CD8-positive, alpha-beta memory T cell (primary cell): ENCODE measurements at regions not wholly inside any gene's neighbourhood (a gene's known extent, or its start where the extent isn't known, plus 50 kb on each side); places are given as distances from the start of the nearest gene placed in this dataset.

Experiments used
- CTCF ChIA-PET: fragments of 350-600 bp; sonication (Branson Sonifier 250); formaldehyde crosslinking; loops from one replicate; lab custom pipeline; 2021; ENCODE audit warnings: antibody characterized with exemption; lab: Charles Lee
- POLR2A ChIA-PET: fragments of 350-600 bp; sonication (Branson Sonifier 250); formaldehyde crosslinking; loops from one replicate; lab custom pipeline; 2021; ENCODE audit warnings: antibody characterized with exemption; lab: Charles Lee
- DNase-seq, 5 donors: peaks; one replicate each; pipeline versions ENCODE4 v3.0.0 to v3.0.0-alpha.2; 2020 to 2022; ENCODE audit warnings: mixed read lengths in 1 of 5
- H3K27ac ChIP-seq: one replicate; pipeline ENCODE4 v1.7.0; 2013; ENCODE audit warnings: low read depth, mild to moderate bottlenecking, low read length, moderate library complexity
- H3K27me3 ChIP-seq: 2 replicates; pipeline ENCODE4 v1.7.0; 2013; ENCODE audit warnings: low read length, mild to moderate bottlenecking; ENCODE audit not compliant: insufficient read depth, poor library complexity, severe bottlenecking
- H3K36me3 ChIP-seq: 2 replicates; pipeline ENCODE4 v1.7.0; 2013; ENCODE audit warnings: mild to moderate bottlenecking, low read length, moderate library complexity; ENCODE audit not compliant: insufficient read depth
- H3K4me1 ChIP-seq: 2 replicates; pipeline ENCODE4 v1.7.0; 2013; ENCODE audit warnings: mild to moderate bottlenecking, low read length, moderate library complexity; ENCODE audit not compliant: insufficient read depth
- H3K4me3 ChIP-seq: 2 replicates; pipeline ENCODE4 v1.7.0; 2013; ENCODE audit warnings: mild to moderate bottlenecking, low read length
- H3K9me3 ChIP-seq: 2 replicates; pipeline ENCODE4 v1.7.0; 2013; ENCODE audit warnings: mild to moderate bottlenecking, low read length
- H3K27ac Mint-ChIP-seq, 8 donors: one replicate each; pipeline ENCODE4 v1.8.0; 2020 to 2021; ENCODE audit warnings: mixed read lengths in 8 of 8, mild to moderate bottlenecking in 6 of 8, inconsistent platforms in 3 of 8, moderate library complexity in 3 of 8
- H3K27me3 Mint-ChIP-seq, 2 donors: one replicate each; pipeline ENCODE4 v1.8.0; 2020 to 2021; ENCODE audit warnings: mixed read lengths in 2 of 2, mild to moderate bottlenecking in 1 of 2, moderate library complexity in 1 of 2
- H3K36me3 Mint-ChIP-seq, 3 donors: one replicate each; pipeline ENCODE4 v1.8.0; 2020 to 2021; ENCODE audit warnings: mixed read lengths in 3 of 3, inconsistent platforms in 1 of 3, mild to moderate bottlenecking in 1 of 3
- H3K4me1 Mint-ChIP-seq, 3 donors: one replicate each; pipeline ENCODE4 v1.8.0; 2020 to 2021; ENCODE audit warnings: mixed read lengths in 3 of 3, inconsistent platforms in 1 of 3, mild to moderate bottlenecking in 1 of 3
- H3K4me3 Mint-ChIP-seq, 7 donors: one replicate each; pipeline ENCODE4 v1.8.0; 2020 to 2021; ENCODE audit warnings: mixed read lengths in 7 of 7, mild to moderate bottlenecking in 6 of 7, moderate library complexity in 4 of 7, inconsistent platforms in 2 of 7
- H3K9me3 Mint-ChIP-seq, 5 donors: one replicate each; pipeline ENCODE4 v1.8.0; 2020 to 2022; ENCODE audit warnings: mixed read lengths in 5 of 5, mild to moderate bottlenecking in 3 of 5, moderate library complexity in 2 of 5, inconsistent platforms in 1 of 5

DNA sequence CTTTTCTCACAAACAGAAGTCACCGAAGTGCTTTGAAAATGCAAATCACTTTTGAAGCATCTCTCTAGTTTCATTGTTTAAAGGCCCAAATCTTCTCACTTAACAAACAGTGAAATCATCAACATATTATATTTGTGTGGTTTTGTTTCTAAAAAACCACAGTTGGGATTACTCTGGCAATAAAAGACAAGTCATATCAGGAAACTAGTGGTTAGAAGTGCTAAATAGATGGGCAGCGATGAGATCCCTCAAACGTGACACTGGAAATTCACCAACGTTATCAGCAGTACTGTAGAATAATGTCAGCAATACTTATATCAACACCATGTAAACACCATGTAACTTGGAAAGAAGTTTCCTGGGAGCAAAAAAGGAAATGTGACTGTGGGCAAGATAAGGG lies 893.5 kb downstream of the SUCLG1 start:
- H3K9me3 Mint-ChIP-seq = peaks cover 0 to 19% (median 0%) of the 10 kb centered on the region in 5 donors
- H3K4me3 Mint-ChIP-seq = no peak overlapping the region
- ChIA-PET CTCF (no interaction called here), POLR2A (no interaction called here)
- H3K27me3 ChIP-seq = no peaks in the 10 kb centered on the region
- H3K4me1 Mint-ChIP-seq = no peaks in the 10 kb centered on the region
- no peak overlapping the region for H3K4me3 ChIP-seq
- H3K36me3 ChIP-seq = no peaks in the 10 kb centered on the region
- no peak for DNase-seq
- no peaks in the 10 kb centered on the region for H3K36me3 Mint-ChIP-seq
- H3K27ac ChIP-seq = no peak overlapping the region
- H3K4me1 ChIP-seq = no peaks in the 10 kb centered on the region
- no peak overlapping the region for H3K27ac Mint-ChIP-seq
- no peaks in the 10 kb centered on the region for H3K9me3 ChIP-seq
- no peaks in the 10 kb centered on the region for H3K27me3 Mint-ChIP-seq

DNA sequence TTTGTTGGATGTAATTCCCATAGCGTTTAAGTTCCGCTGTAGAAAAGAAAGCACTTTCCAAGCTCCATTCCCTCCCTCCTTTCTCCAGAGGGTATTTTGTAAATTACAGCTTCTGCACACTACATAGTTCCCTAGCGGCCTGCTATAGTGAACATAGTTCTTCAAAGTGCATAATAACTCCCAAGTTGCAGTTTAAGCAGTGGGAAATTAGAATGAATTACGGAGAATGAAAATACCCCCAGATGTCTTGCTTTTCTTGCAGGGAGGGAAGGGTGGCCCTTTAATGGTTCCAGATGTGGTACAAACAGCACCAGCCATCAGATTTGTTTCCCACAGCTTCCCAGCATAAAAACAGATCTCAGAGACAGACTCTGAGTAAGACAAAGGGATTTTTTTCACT lies 893.9 kb downstream of the SUCLG1 start:
- ChIA-PET POLR2A (no interaction called here), CTCF (no interaction called here)

DNA sequence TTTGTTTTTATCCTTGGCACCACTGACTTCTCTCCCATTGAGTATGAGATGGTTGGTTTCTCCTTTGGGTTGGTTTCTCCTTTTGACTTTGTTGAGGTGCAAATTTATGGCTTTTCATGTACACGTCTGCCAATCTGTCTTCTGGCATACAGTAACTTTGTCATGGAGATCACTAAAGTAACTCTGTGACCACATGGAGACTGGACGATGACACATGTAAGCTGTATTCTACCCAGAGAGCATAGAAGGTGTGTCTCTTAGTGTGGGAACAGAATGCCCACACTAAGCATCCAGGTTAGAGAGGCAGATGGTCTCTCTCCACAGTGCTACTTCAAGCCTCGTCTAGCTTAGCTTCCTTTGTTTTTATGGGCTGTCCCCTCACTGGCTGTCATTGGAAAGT lies 897.5 kb downstream of the SUCLG1 start:
- Histone ChIP-seq H3K36me3 (no peaks in the 10 kb centered on the region), H3K27me3 (no peaks in the 10 kb centered on the region), H3K9me3 (no peaks in the 10 kb centered on the region), H3K4me1 (no peaks in the 10 kb centered on the region), H3K4me3 (no peak overlapping the region), H3K27ac (no peak overlapping the region)
- CTCF ChIA-PET = no interaction called here
- no peak for DNase-seq
- POLR2A ChIA-PET = no interaction called here
- H3K4me3 Mint-ChIP-seq = no peak overlapping the region
- no peaks in the 10 kb centered on the region for H3K4me1 Mint-ChIP-seq
- no peak overlapping the region for H3K27ac Mint-ChIP-seq
- H3K36me3 Mint-ChIP-seq = no peaks in the 10 kb centered on the region
- H3K27me3 Mint-ChIP-seq = no peaks in the 10 kb centered on the region
- peaks cover 0 to 6% (median 4%) of the 10 kb centered on the region in 5 donors for H3K9me3 Mint-ChIP-seq

More for the DNA sequence above, 893.9 kb downstream of the SUCLG1 start:
- no peak overlapping the region for H3K4me3 Mint-ChIP-seq
- Histone ChIP-seq H3K27me3 (no peaks in the 10 kb centered on the region), H3K9me3 (no peaks in the 10 kb centered on the region), H3K4me1 (no peaks in the 10 kb centered on the region), H3K27ac (no peak overlapping the region), H3K4me3 (no peak overlapping the region), H3K36me3 (no peaks in the 10 kb centered on the region)
- no peak for DNase-seq
- no peak overlapping the region for H3K27ac Mint-ChIP-seq
- no peaks in the 10 kb centered on the region for H3K27me3 Mint-ChIP-seq
- no peaks in the 10 kb centered on the region for H3K4me1 Mint-ChIP-seq
- H3K9me3 Mint-ChIP-seq = peaks cover 0 to 15% (median 0%) of the 10 kb centered on the region in 5 donors
- no peaks in the 10 kb centered on the region for H3K36me3 Mint-ChIP-seq

DNA sequence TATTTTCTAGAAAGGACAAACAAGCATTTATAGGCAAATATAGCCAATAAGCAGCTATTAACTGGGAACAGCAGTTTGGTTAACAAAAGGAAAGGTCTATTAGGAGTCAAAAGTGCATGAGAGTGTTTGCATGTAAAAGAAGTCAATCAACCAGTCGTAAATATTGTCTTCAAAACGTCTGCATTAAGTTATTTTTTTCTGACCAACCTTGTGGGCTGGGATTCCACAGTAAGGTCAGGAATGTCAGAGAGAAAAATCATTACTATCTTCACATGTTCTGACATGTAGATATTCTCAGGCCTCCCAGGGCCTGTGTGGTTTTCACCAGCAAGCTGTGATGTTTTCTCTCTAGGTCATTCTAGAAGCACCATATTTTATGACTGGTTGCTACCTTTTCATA lies 922.5 kb downstream of the SUCLG1 start:
- no peak overlapping the region for H3K4me3 Mint-ChIP-seq
- no peaks in the 10 kb centered on the region for H3K36me3 Mint-ChIP-seq
- no peak overlapping the region for H3K27ac Mint-ChIP-seq
- H3K36me3 ChIP-seq = no peaks in the 10 kb centered on the region
- peaks cover 0 to 15% (median 5%) of the 10 kb centered on the region in 5 donors for H3K9me3 Mint-ChIP-seq
- ChIA-PET CTCF (no interaction called here), POLR2A (no interaction called here)
- no peak for DNase-seq
- no peak overlapping the region for H3K4me3 ChIP-seq
- no peaks in the 10 kb centered on the region for H3K9me3 ChIP-seq
- no peaks in the 10 kb centered on the region for H3K27me3 ChIP-seq
- no peaks in the 10 kb centered on the region for H3K4me1 ChIP-seq
- H3K27me3 Mint-ChIP-seq = no peaks in the 10 kb centered on the region
- no peak overlapping the region for H3K27ac ChIP-seq
- no peaks in the 10 kb centered on the region for H3K4me1 Mint-ChIP-seq

DNA sequence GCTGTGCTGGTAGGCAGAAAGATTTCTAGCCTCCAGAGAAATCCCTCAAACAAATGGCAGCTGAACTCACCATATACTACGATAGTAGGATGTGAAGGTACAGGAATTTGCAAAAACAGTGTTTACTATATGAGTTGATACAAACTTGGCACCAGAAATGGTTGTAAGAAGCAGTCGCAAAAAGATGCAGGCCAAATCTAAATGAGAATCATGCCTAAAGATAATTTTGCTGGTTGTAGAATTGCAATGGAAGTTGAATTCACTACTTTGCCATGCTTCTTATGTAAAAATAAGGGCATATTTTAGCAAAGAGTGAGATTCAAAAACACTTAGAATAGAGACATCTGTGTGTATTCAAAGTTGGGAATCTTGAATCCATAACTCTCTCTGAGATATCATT lies 924.7 kb downstream of the SUCLG1 start:
- POLR2A ChIA-PET = no interaction called here

DNA sequence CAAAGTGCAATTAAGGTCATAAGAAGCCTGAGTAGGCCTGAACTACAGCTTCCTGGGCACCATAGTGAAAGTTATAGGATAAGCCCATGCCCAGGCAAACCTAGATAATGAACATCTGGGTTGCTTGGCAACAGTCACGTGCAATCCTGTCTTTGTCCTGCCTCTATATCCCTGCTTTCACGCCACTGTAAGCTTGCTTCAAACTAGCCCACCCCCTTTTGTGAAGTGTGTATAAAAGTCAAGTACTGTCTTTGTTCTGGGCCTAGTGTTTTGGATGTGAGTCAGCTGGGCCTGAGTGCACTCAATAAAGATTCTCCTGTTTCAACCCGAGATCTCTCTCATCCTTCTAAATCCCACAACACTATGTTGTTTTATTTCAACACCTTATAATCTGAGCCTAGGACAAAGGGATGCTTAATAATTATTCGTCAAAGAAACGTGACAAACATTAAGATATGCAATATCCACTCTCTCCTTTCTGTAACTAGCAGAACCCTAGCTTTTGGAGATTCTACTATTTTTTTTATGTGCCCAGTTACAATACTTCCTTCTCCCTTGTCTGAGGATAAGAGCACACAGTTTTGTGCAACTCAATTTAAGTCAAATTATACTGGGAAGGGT lies 927.8 kb downstream of the SUCLG1 start:
- H3K4me3 ChIP-seq = no peak overlapping the region
- no peaks in the 10 kb centered on the region for H3K36me3 ChIP-seq
- Mint-ChIP-seq H3K9me3 (peaks cover 0 to 22% (median 2%) of the 10 kb centered on the region in 5 donors), H3K27ac (no peak overlapping the region), H3K4me3 (no peak overlapping the region), H3K4me1 (no peaks in the 10 kb centered on the region), H3K27me3 (no peaks in the 10 kb centered on the region), H3K36me3 (no peaks in the 10 kb centered on the region)
- ChIA-PET POLR2A (no interaction called here), CTCF (no interaction called here)
- H3K4me1 ChIP-seq = no peaks in the 10 kb centered on the region
- DNase-seq = no peak
- no peak overlapping the region for H3K27ac ChIP-seq
- H3K9me3 ChIP-seq = no peaks in the 10 kb centered on the region
- H3K27me3 ChIP-seq = no peaks in the 10 kb centered on the region

More for the DNA sequence above, 924.7 kb downstream of the SUCLG1 start:
- DNase-seq = no peak
- no peak overlapping the region for H3K4me3 ChIP-seq
- no peaks in the 10 kb centered on the region for H3K27me3 Mint-ChIP-seq
- no peaks in the 10 kb centered on the region for H3K36me3 ChIP-seq
- H3K4me1 Mint-ChIP-seq = no peaks in the 10 kb centered on the region
- CTCF ChIA-PET = no interaction called here
- H3K9me3 ChIP-seq = no peaks in the 10 kb centered on the region
- H3K27me3 ChIP-seq = no peaks in the 10 kb centered on the region
- no peak overlapping the region for H3K4me3 Mint-ChIP-seq
- no peaks in the 10 kb centered on the region for H3K36me3 Mint-ChIP-seq
- no peaks in the 10 kb centered on the region for H3K4me1 ChIP-seq
- H3K27ac ChIP-seq = no peak overlapping the region
- H3K27ac Mint-ChIP-seq = no peak overlapping the region
- H3K9me3 Mint-ChIP-seq = peaks cover 0 to 19% (median 5%) of the 10 kb centered on the region in 5 donors

DNA sequence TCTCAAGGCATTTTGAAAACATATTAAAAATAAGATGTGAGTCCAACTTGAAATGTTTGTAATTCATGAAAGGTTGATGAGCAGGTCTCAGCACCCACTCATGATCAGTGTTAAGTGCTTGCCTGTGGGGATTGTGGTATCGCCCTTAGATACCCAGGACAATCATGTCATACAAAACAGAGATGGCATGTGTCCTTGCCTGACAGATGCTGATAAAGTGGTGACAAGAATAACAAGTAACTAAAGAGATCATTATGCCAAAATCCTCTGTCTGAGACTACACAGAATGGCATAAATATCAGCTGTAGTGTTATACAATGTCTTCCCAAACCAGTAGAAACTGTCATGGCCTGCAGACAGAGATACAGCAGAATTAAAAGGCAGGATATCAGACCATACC lies 930.3 kb downstream of the SUCLG1 start:
- Mint-ChIP-seq H3K27ac (no peak overlapping the region), H3K9me3 (peaks cover 0 to 22% (median 2%) of the 10 kb centered on the region in 5 donors), H3K36me3 (no peaks in the 10 kb centered on the region), H3K27me3 (no peaks in the 10 kb centered on the region), H3K4me3 (no peak overlapping the region), H3K4me1 (no peaks in the 10 kb centered on the region)
- CTCF ChIA-PET = no interaction called here
- no peaks in the 10 kb centered on the region for H3K9me3 ChIP-seq
- no peak overlapping the region for H3K27ac ChIP-seq
- no peaks in the 10 kb centered on the region for H3K27me3 ChIP-seq
- POLR2A ChIA-PET = no interaction called here
- H3K4me1 ChIP-seq = no peaks in the 10 kb centered on the region
- no peak overlapping the region for H3K4me3 ChIP-seq
- H3K36me3 ChIP-seq = no peaks in the 10 kb centered on the region
- no peak for DNase-seq

DNA sequence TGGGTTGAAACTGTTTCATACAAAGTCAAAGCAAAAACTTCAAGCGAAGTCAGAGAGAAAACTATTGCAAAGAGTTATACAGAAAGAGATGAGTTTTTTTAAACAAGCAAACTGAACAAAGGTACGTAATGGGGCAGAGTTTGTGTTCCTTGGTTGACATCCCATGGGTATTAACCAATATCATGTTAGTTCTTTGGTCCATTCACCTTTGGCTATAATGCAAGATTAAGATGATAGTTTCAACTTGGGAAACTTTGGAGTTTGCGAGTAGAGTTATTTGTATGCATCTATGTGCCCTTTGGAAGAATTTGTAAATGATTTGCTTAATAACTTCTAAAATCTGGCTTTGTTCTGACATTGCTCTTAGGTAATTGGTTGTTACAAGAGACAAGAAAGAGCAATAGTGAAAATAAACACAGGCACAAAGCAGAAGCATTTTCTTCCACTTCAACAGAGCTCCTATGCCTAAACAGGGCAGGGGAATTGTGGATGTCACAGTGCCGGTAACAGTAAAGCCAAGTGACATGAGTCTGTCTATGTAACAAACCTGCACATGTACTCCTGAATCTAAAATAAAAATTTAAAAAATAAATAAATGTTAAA lies 936.1 kb downstream of the SUCLG1 start:
- no peaks in the 10 kb centered on the region for H3K9me3 ChIP-seq
- H3K27ac ChIP-seq = no peak overlapping the region
- H3K27me3 Mint-ChIP-seq = no peaks in the 10 kb centered on the region
- H3K4me3 ChIP-seq = no peak overlapping the region
- H3K36me3 Mint-ChIP-seq = no peaks in the 10 kb centered on the region
- ChIA-PET POLR2A (no interaction called here), CTCF (no interaction called here)
- H3K4me3 Mint-ChIP-seq = no peak overlapping the region
- no peak overlapping the region for H3K27ac Mint-ChIP-seq
- no peak for DNase-seq
- no peaks in the 10 kb centered on the region for H3K4me1 Mint-ChIP-seq
- peaks cover 0 to 33% (median 6%) of the 10 kb centered on the region in 5 donors for H3K9me3 Mint-ChIP-seq
- H3K27me3 ChIP-seq = no peaks in the 10 kb centered on the region
- no peaks in the 10 kb centered on the region for H3K36me3 ChIP-seq
- no peaks in the 10 kb centered on the region for H3K4me1 ChIP-seq
